GM19239 (cell line): ENCODE measurements at regions not wholly inside any gene's neighbourhood (a gene's known extent, or its start where the extent isn't known, plus 50 kb on each side); places are given as distances from the start of the nearest gene placed in this dataset.
A peak's percentile ranks its signal among the peaks of the same experiment; 100 is the strongest.
"Not testable (repeated sequence)": the region's sequence is repeated elsewhere in the genome, so short reads cannot be mapped to it uniquely, and the experiment has no call there.

Experiments used
- DNase-seq: peaks from one replicate; pipeline ENCODE4 v3.0.0; 2011; ENCODE audit warnings: low spot score; ENCODE audit not compliant: insufficient read length
- FAIRE-seq: peaks from 2 replicates; lab custom pipeline; 2011; peaks lifted over from hg19 to GRCh38; lab: Jason Lieb, UNC

- no peak for FAIRE-seq
- DNase-seq, result no peak
Measured at GRCh38 chr10:52368725-52369124, 54.6 kb downstream of the DKK1 start.

GRCh38 chr10:52374207-52374606, 60.1 kb downstream of the DKK1 start:
- not testable (repeated sequence) for DNase-seq, FAIRE-seq

- FAIRE-seq (no peak), DNase-seq (no peak)
Measured at GRCh38 chr10:52376694-52377354, 62.7 kb downstream of the DKK1 start.

GRCh38 chr10:52378124-52378523, 64.0 kb downstream of the DKK1 start:
- no peak for DNase-seq

GRCh38 chr10:52379287-52379686, 65.2 kb downstream of the DKK1 start:
- no peak for FAIRE-seq
- no peak for DNase-seq

More at GRCh38 chr10:52378124-52378523, 64.0 kb downstream of the DKK1 start:
- FAIRE-seq, result no peak

- DNase-seq (no peak), FAIRE-seq (no peak)
Measured at GRCh38 chr10:52383088-52383487, 69.0 kb downstream of the DKK1 start.

GRCh38 chr10:52387744-52388143, 73.7 kb downstream of the DKK1 start:
- DNase-seq (no peak), FAIRE-seq (no peak)

- DNase-seq (no peak), FAIRE-seq (no peak)
Measured at GRCh38 chr10:52390388-52390787, 76.3 kb downstream of the DKK1 start.

GRCh38 chr10:52391927-52392602, 78.0 kb downstream of the DKK1 start:
- FAIRE-seq, result no peak
- no peak for DNase-seq

GRCh38 chr10:52394246-52394645, 80.2 kb downstream of the DKK1 start:
- FAIRE-seq (no peak), DNase-seq (no peak)

- DNase-seq (no peak), FAIRE-seq (no peak)
Measured at GRCh38 chr10:52400562-52400961, 86.5 kb downstream of the DKK1 start.

- FAIRE-seq, result not testable (repeated sequence)
Measured at GRCh38 chr10:52403801-52404200, 89.7 kb downstream of the DKK1 start.

GRCh38 chr10:52409195-52409594, 95.1 kb downstream of the DKK1 start:
- no peak for FAIRE-seq
- no peak for DNase-seq

More at GRCh38 chr10:52403801-52404200, 89.7 kb downstream of the DKK1 start:
- DNase-seq, result not testable (repeated sequence)

GRCh38 chr10:52409928-52410327, 95.8 kb downstream of the DKK1 start:
- FAIRE-seq, result no peak
- DNase-seq, result no peak

- DNase-seq (no peak), FAIRE-seq (no peak)
Measured at GRCh38 chr10:52410916-52411315, 96.8 kb downstream of the DKK1 start.

- DNase-seq (no peak), FAIRE-seq (no peak)
Measured at GRCh38 chr10:52419281-52419680, 105.2 kb downstream of the DKK1 start.

GRCh38 chr10:52420656-52421055, 106.6 kb downstream of the DKK1 start:
- DNase-seq (no peak), FAIRE-seq (no peak)

GRCh38 chr10:52423369-52423768, 109.3 kb downstream of the DKK1 start:
- FAIRE-seq (no peak), DNase-seq (no peak)

- no peak for DNase-seq
- FAIRE-seq, result no peak
Measured at GRCh38 chr10:52424341-52424740, 110.3 kb downstream of the DKK1 start.

GRCh38 chr10:52434734-52435133, 120.7 kb downstream of the DKK1 start:
- FAIRE-seq (no peak), DNase-seq (no peak)

GRCh38 chr10:52436664-52437063, 122.6 kb downstream of the DKK1 start:
- FAIRE-seq, result no peak
- DNase-seq, result no peak

GRCh38 chr10:52437205-52437646, 123.1 kb downstream of the DKK1 start:
- DNase-seq (no peak), FAIRE-seq (peak; percentile 18)
